PC-9 (cell line): ENCODE measurements at regions not wholly inside any gene's neighbourhood (a gene's known extent, or its start where the extent isn't known, plus 50 kb on each side); places are given as distances from the start of the nearest gene placed in this dataset.

Experiments used
- EZH2 ChIP-seq: fragments of 200-600 bp; sonication (generic); IDR thresholded peaks from 2 replicates; pipeline ENCODE4 v1.8.0; 2017; ENCODE audit warnings: antibody characterized with exemption, low read depth
- TF ChIP-seq, protein P1 (sequence below): fragments of 200-600 bp; sonication (generic); conservative IDR thresholded peaks from 2 replicates; pipeline ENCODE4 v1.6.1; 2017; ENCODE audit warnings: mixed run types, antibody characterized with exemption, mild to moderate bottlenecking, moderate library complexity

DNA sequence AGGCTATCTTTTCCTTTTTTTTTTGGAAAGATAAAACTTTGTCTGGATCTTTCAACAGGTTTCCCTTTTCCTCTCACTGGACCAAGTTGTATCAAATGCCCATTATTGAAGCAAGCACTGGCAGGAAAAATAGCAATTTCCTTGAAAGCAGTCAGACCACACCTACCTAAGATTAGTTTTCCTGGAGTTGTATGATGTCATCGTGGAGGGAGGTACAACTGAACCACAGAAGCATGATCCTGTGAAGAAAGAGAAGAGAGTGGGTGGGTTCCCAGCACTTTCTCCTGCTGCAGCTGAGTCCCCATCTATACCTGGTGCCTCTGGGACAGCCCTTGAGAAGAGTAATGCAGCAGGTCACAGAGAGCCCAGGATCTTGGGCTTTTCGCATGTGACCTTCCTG is 63.6 kb upstream of the ERCC4 start:
- TF ChIP-seq, protein P1, sequence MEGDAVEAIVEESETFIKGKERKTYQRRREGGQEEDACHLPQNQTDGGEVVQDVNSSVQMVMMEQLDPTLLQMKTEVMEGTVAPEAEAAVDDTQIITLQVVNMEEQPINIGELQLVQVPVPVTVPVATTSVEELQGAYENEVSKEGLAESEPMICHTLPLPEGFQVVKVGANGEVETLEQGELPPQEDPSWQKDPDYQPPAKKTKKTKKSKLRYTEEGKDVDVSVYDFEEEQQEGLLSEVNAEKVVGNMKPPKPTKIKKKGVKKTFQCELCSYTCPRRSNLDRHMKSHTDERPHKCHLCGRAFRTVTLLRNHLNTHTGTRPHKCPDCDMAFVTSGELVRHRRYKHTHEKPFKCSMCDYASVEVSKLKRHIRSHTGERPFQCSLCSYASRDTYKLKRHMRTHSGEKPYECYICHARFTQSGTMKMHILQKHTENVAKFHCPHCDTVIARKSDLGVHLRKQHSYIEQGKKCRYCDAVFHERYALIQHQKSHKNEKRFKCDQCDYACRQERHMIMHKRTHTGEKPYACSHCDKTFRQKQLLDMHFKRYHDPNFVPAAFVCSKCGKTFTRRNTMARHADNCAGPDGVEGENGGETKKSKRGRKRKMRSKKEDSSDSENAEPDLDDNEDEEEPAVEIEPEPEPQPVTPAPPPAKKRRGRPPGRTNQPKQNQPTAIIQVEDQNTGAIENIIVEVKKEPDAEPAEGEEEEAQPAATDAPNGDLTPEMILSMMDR, result no peak
- TF ChIP-seq EZH2, result no peak
